ENCODE measurements at regions not wholly inside any gene's neighbourhood (a gene's known extent, or its start where the extent isn't known, plus 50 kb on each side); places are given as distances from the start of the nearest gene placed in this dataset.

DNA sequence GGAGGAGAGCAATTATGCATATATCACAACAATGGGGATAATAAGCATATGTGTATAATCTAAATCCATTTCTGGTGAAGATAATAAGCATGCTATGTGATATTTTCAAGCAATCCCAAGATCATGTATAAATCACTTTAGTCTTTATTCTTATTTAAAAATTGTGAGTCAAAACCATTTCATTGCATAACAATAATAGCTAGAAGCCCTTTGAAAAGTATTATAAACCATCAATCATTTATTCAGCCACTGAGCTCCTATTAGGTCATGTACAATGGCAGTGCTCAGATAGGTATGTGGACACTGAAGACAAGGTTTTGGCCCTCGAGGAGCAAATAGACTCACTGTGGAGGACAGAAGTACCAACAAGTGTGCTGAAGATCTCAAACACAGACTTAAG lies 113.1 kb downstream of the CDCA7 start:
- no peak overlapping the region for H3K4me3 ChIP-seq
- ATAC-seq, result no peak
- peaks cover 0 to 8% (median 0%) of the 10 kb centered on the region in 11 donors for H3K9me3 ChIP-seq
- peaks cover 0 to 13% (median 0%) of the 10 kb centered on the region in 7 donors for H3K27me3 ChIP-seq
- TF ChIP-seq, protein P1, sequence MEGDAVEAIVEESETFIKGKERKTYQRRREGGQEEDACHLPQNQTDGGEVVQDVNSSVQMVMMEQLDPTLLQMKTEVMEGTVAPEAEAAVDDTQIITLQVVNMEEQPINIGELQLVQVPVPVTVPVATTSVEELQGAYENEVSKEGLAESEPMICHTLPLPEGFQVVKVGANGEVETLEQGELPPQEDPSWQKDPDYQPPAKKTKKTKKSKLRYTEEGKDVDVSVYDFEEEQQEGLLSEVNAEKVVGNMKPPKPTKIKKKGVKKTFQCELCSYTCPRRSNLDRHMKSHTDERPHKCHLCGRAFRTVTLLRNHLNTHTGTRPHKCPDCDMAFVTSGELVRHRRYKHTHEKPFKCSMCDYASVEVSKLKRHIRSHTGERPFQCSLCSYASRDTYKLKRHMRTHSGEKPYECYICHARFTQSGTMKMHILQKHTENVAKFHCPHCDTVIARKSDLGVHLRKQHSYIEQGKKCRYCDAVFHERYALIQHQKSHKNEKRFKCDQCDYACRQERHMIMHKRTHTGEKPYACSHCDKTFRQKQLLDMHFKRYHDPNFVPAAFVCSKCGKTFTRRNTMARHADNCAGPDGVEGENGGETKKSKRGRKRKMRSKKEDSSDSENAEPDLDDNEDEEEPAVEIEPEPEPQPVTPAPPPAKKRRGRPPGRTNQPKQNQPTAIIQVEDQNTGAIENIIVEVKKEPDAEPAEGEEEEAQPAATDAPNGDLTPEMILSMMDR (IDR thresholded peaks at IDR 0.05), result no peak
- 52 to 68% methylated on average over 1 of the region's 1 CpG for WGBS, 2 donors
- no peaks in the 10 kb centered on the region for H3K36me3 ChIP-seq
- DNase-seq, result no peak
- no peak overlapping the region for H3K27ac ChIP-seq
- H3K4me1 ChIP-seq, result no peaks in the 10 kb centered on the region
- intact Hi-C loops (cut with DNase I), result no loop called here

DNA sequence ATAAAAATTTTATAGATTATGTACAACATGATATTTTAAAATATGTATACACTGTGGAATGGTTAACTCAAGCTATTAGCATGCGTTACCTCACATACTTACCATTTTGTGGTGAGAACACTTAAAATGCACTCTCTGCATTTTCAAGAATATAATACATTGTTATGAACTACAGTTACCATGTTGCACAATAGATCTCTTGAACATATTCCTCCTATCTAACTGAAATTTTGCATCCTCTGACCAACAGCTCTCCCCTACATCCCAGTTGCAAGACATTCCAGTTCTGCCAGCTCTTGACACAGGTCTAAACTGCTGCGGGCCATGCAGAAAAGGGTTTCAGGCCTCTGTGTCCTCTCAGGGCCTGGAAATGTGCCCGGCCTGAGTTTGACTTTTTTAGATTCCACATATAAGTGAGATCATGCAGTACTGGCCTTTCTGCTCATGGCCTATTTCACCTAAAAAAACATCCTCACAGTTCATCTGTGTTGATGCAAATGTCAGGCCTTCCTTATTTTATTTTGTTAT lies 113.7 kb downstream of the CDCA7 start:
- TF ChIP-seq, protein P1 (IDR thresholded peaks at IDR 0.05), result no peak
- intact Hi-C loops (cut with DNase I), result no loop called here
- 86 to 88% methylated on average over 3 of the region's 3 CpGs for WGBS, 2 donors

DNA sequence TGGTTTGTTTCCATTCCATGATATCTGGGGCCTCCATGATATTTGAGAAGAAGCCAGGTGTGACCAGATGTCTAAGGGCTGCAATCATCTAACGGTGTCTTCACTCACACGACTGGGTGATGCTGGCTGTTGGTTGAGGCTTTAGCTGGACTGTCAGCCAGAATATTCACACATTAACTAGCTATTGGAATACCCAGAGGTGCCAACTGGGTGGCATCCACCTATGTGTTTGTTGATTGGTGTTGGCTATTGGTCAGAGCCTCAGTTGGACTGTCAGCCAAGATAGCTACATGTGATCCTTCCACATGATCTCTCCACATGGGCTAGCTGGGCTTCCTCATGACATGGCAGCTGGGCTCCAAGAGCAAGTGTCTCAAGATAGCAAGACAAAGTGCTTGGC lies 117.4 kb downstream of the CDCA7 start:
- no peaks in the 10 kb centered on the region for H3K36me3 ChIP-seq
- ATAC-seq (no peak), DNase-seq (no peak)
- H3K4me1 ChIP-seq, result no peaks in the 10 kb centered on the region
- H3K27ac ChIP-seq, result no peak overlapping the region
- H3K27me3 ChIP-seq, result no peaks in the 10 kb centered on the region
- H3K9me3 ChIP-seq, result peaks cover 0 to 8% (median 0%) of the 10 kb centered on the region in 11 donors
- H3K4me3 ChIP-seq, result no peak overlapping the region
- TF ChIP-seq, protein P1 (IDR thresholded peaks at IDR 0.05), result no peak
- WGBS, 2 donors, result 49 to 62% methylated on average over 2 of the region's 2 CpGs
- intact Hi-C loops (cut with DNase I), result no loop called here

More for the DNA sequence above, 113.7 kb downstream of the CDCA7 start:
- no peak overlapping the region for H3K4me3 ChIP-seq
- ATAC-seq, result no peak
- no peaks in the 10 kb centered on the region for H3K4me1 ChIP-seq
- peaks cover 0 to 9% (median 0%) of the 10 kb centered on the region in 7 donors for H3K27me3 ChIP-seq
- no peaks in the 10 kb centered on the region for H3K36me3 ChIP-seq
- no peak overlapping the region for H3K27ac ChIP-seq
- no peak for DNase-seq
- peaks cover 0 to 8% (median 0%) of the 10 kb centered on the region in 11 donors for H3K9me3 ChIP-seq

DNA sequence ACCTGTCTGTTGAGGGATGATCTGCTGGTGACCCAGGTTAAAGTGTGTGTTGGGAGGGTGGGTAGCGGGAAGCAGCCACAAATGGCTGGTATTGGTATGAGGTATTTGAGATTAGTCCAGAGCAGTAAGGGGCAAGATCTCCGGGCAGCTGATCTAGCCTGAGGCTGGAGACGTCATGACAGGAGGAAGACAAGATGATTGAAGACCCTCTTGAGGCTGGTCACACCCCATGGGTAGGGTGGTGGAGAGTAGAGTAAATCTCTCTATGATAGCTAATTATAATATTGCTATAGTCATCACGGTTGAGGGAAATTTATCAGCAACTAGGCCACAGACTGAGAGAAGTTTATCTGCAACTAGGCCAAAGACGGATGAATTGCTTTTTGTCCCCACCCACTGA lies 128.5 kb downstream of the CDCA7 start:
- 76 to 77% methylated on average over 5 of the region's 5 CpGs for WGBS, 2 donors

More for the DNA sequence above, 128.5 kb downstream of the CDCA7 start:
- no peak overlapping the region for H3K4me3 ChIP-seq
- intact Hi-C loops (cut with DNase I), result no loop called here
- ATAC-seq (no peak), DNase-seq (no peak)
- TF ChIP-seq, protein P1 (IDR thresholded peaks at IDR 0.05), result no peak
- no peaks in the 10 kb centered on the region for H3K4me1 ChIP-seq
- H3K9me3 ChIP-seq, result no peaks in the 10 kb centered on the region
- H3K27me3 ChIP-seq, result peaks cover 0 to 4% (median 0%) of the 10 kb centered on the region in 7 donors
- no peaks in the 10 kb centered on the region for H3K36me3 ChIP-seq
- no peak overlapping the region for H3K27ac ChIP-seq

Measured in heart right ventricle (tissue), 16 donors.